IMR-90 (cell line): ENCODE measurements at regions not wholly inside any gene's neighbourhood (a gene's known extent, or its start where the extent isn't known, plus 50 kb on each side); places are given as distances from the start of the nearest gene placed in this dataset.
"Not testable (repeated sequence)": the region's sequence is repeated elsewhere in the genome, so short reads cannot be mapped to it uniquely, and the experiment has no call there.

Experiments
- ATAC-seq: fragments of 200-7000 bp; cut with Tn5 transposase; 2 replicates; pipeline ENCODE4 v1.9.1; 2020; ENCODE audit warnings: low read depth, mild to moderate bottlenecking, moderate library complexity
- BruUV-seq: library from RNA; stranded (reverse); fragments of 400-500 nt; replicated peaks from 2 replicates; lab custom pipeline; 2021; lab: Mats Ljungman, UMichigan
- CTCF ChIA-PET: fragments of 300-600 bp; formaldehyde crosslinking; extraction: SDS; loops from one replicate; lab custom pipeline; 2021; ENCODE audit warnings: antibody characterized with exemption; lab: Yijun Ruan, JAX
- POLR2A ChIA-PET: fragments of 300-600 bp; sonication (Branson Sonifier 250); formaldehyde crosslinking; loops from one replicate; lab custom pipeline; 2022; ENCODE audit warnings: antibody characterized with exemption; ENCODE audit not compliant: unreplicated experiment; lab: Charles Lee
- DNase-seq: peaks from one replicate; pipeline ENCODE4 v3.0.0; 2013
- H2AFZ ChIP-seq: replicated peaks from 2 replicates; pipeline ENCODE3; 2013; ENCODE audit warnings: low read length, mild to moderate bottlenecking; ENCODE audit not compliant: poor library complexity
- H2AK5ac ChIP-seq: 2 replicates; pipeline ENCODE4 v1.6.1; 2013; ENCODE audit warnings: low read depth, low read length, inconsistent platforms
- H2AK9ac ChIP-seq: replicated peaks from 2 replicates; pipeline ENCODE3; 2013; ENCODE audit warnings: mild to moderate bottlenecking, low read depth, low read length, moderate library complexity; ENCODE audit not compliant: poor library complexity
- H2BK120ac ChIP-seq: 2 replicates; pipeline ENCODE4 v1.6.1; 2013; ENCODE audit warnings: low read depth, low read length, inconsistent platforms
- H2BK15ac ChIP-seq: 3 replicates; pipeline ENCODE4 v1.6.1; 2013; ENCODE audit warnings: low read depth, low read length, inconsistent platforms
- H2BK20ac ChIP-seq: 2 replicates; pipeline ENCODE4 v1.6.1; 2013; ENCODE audit warnings: low read depth, mild to moderate bottlenecking, inconsistent platforms, low read length, moderate library complexity
- H2BK5ac ChIP-seq: 2 replicates; pipeline ENCODE4 v1.6.1; 2013; ENCODE audit warnings: mild to moderate bottlenecking, low read depth, low read length, inconsistent platforms; ENCODE audit not compliant: poor library complexity, severe bottlenecking
- H3K14ac ChIP-seq: replicated peaks from 2 replicates; pipeline ENCODE4 v1.6.1; 2013; ENCODE audit warnings: low read depth, low read length, inconsistent platforms
- H3K18ac ChIP-seq: 2 replicates; pipeline ENCODE4 v1.6.1; 2013; ENCODE audit warnings: low read depth, low read length, control low read depth
- H3K23ac ChIP-seq: 2 replicates; pipeline ENCODE4 v1.6.1; 2013; ENCODE audit warnings: low read depth, low read length, inconsistent platforms
- H3K27ac ChIP-seq: 2 replicates; pipeline ENCODE4 v1.5.1; 2013; ENCODE audit warnings: mild to moderate bottlenecking, control low read depth, low read length; ENCODE audit not compliant: insufficient read depth
- H3K27me3 ChIP-seq: 2 replicates; pipeline ENCODE4 v1.6.1; 2013; ENCODE audit warnings: low read length; ENCODE audit not compliant: control insufficient read depth, insufficient read depth
- H3K36me3 ChIP-seq: 2 replicates; pipeline ENCODE4 v1.6.1; 2013; ENCODE audit warnings: low read length, mixed read lengths; ENCODE audit not compliant: control insufficient read depth, insufficient read depth
- H3K4ac ChIP-seq: 2 replicates; pipeline ENCODE4 v1.6.1; 2013; ENCODE audit warnings: low read depth, low read length, inconsistent platforms
- H3K4me1 ChIP-seq: 2 replicates; pipeline ENCODE4 v1.6.1; 2013; ENCODE audit warnings: low read length, mixed read lengths; ENCODE audit not compliant: control insufficient read depth, insufficient read depth
- H3K4me2 ChIP-seq: 2 replicates; pipeline ENCODE4 v1.6.1; 2013; ENCODE audit warnings: low read depth, mild to moderate bottlenecking, control low read depth, low read length, moderate library complexity
- H3K4me3 ChIP-seq: 2 replicates; pipeline ENCODE4 v1.5.1; 2013; ENCODE audit warnings: low read depth, mild to moderate bottlenecking, control low read depth, low read length, moderate library complexity; ENCODE audit not compliant: insufficient read depth
- H3K56ac ChIP-seq: 2 replicates; pipeline ENCODE4 v1.6.1; 2013; ENCODE audit warnings: low read length, inconsistent platforms; ENCODE audit not compliant: insufficient read depth; ENCODE audit errors: extremely low read depth
- H3K79me1 ChIP-seq, 2 experiments: 2 replicates each; pipeline ENCODE4 v1.6.1; 2013; ENCODE audit warnings: low read length in 2 of 2, inconsistent platforms in 1 of 2, low read depth in 1 of 2
- H3K9ac ChIP-seq: 2 replicates; pipeline ENCODE4 v1.6.1; 2013; ENCODE audit warnings: low read depth, low read length, control low read depth
- H3K9me1 ChIP-seq: 2 replicates; pipeline ENCODE4 v1.6.1; 2013; ENCODE audit warnings: low read length, inconsistent platforms; ENCODE audit not compliant: insufficient read depth
- H3K9me3 ChIP-seq: 2 replicates; pipeline ENCODE4 v1.6.1; 2013; ENCODE audit warnings: low read length; ENCODE audit not compliant: control insufficient read depth, insufficient read depth
- H4K20me1 ChIP-seq: 2 replicates; pipeline ENCODE4 v1.6.1; 2013; ENCODE audit warnings: low read length, inconsistent platforms; ENCODE audit not compliant: insufficient read depth
- H4K5ac ChIP-seq: 2 replicates; pipeline ENCODE4 v1.6.1; 2013; ENCODE audit warnings: mild to moderate bottlenecking, low read depth, low read length, control low read depth
- H4K8ac ChIP-seq, 2 experiments: 2 replicates each; pipeline ENCODE4 v1.6.1; 2013; ENCODE audit warnings: low read depth in 2 of 2, low read length in 2 of 2, control low read depth in 1 of 2, inconsistent platforms in 1 of 2
- H4K91ac ChIP-seq: 2 replicates; pipeline ENCODE4 v1.6.1; 2013; ENCODE audit warnings: low read depth, low read length, inconsistent platforms; ENCODE audit not compliant: insufficient read depth
- BHLHE40 ChIP-seq: fragments of 150-350 bp; IDR thresholded peaks from 2 replicates; pipeline ENCODE4 v1.6.1; 2016; ENCODE audit warnings: mild to moderate bottlenecking, low read depth, low read length
- CEBPB ChIP-seq: IDR thresholded peaks from 2 replicates; pipeline ENCODE4 v1.6.1; 2012; ENCODE audit warnings: low read depth, low read length, improper control_type of control experiment
- CHD1 ChIP-seq: IDR thresholded peaks from 2 replicates; pipeline ENCODE4 v1.6.1; 2012; ENCODE audit warnings: low read depth, low read length, improper control_type of control experiment
- NFE2L2 ChIP-seq: fragments of 150-350 bp; IDR thresholded peaks from 2 replicates; pipeline ENCODE4 v1.6.1; 2016; ENCODE audit warnings: low read depth, mild to moderate bottlenecking, low read length
- POLR2A ChIP-seq: IDR thresholded peaks from 2 replicates; pipeline ENCODE4 v1.6.1; 2012; ENCODE audit warnings: mild to moderate bottlenecking, low read depth, low read length
- RAD21 ChIP-seq: IDR thresholded peaks from 2 replicates; pipeline ENCODE4 v1.6.1; 2012; ENCODE audit warnings: low read length, improper control_type of control experiment
- RFX5 ChIP-seq: IDR thresholded peaks from 2 replicates; pipeline ENCODE4 v1.8.0; 2012; ENCODE audit warnings: low read depth, mild to moderate bottlenecking, low read length, moderate library complexity
- WGBS, 2 experiments: methylation state at CpG; one replicate each; pipeline versions ENCODE4 v1.1.5 to v1.1.7; 2013; ENCODE audit warnings: missing lambda C conversion rate in 2 of 2; ENCODE audit not compliant: insufficient read length in 1 of 2; ENCODE audit errors: extremely low coverage in 2 of 2; 5-methylcytosine and 5-hydroxymethylcytosine counted together
- dilution Hi-C: fragments of 300-500 bp; cut with HindIII; formaldehyde crosslinking; loops from one replicate; pipeline ENCODE4 v1.14.3; 2018; ENCODE audit warnings: low sequenced_read_pairs; ENCODE audit not compliant: unreplicated experiment
- in situ Hi-C: fragments of 300-500 bp; cut with MboI; formaldehyde crosslinking; loops from 3 replicates; pipeline ENCODE4 v1.14.3; 2019; ENCODE audit warnings: low sequenced_read_pairs, inconsistent platforms, mixed read lengths
- intact Hi-C: fragments of 100-400 bp; cut with micrococcal nuclease; formaldehyde crosslinking; loops from 2 replicates; pipeline ENCODE4 v1.10.0; 2022
- TF ChIP-seq, protein P1 (sequence below): fragments of 150-350 bp; IDR thresholded peaks from 2 replicates; pipeline ENCODE4 v1.6.1; 2017; ENCODE audit warnings: mild to moderate bottlenecking, antibody characterized with exemption, low read length, low read depth

DNA sequence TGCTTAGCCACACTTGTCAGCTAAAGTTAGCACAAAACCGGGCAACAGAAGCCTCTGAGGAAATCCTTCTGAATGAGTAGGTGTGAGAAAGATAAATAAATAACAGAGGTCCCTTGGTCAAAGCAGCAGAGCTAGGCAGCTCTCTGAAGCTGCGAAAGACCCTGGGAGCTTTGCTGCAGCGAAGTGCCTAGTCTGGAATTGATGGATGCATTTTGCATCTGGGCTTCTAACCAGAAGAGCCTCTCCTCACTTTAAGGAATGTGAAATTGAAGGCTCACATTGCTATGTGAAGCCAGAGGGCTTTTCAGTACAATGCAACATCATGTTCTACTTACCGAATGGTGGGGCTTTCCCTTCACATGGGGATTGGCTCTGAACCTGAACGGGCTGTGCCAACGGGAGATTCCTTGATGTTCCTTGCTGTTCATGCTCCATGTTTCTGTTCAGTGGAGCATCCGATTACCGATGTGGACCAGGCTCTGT, 274.6 kb downstream of the HS3ST3B1 start:
- no peak overlapping the region for H3K4me3 ChIP-seq
- no peaks in the 10 kb centered on the region; the same call in 1 of the 2 replicates for H3K4me1 ChIP-seq
- no peak overlapping the region for H3K56ac ChIP-seq
- no peak overlapping the region for H2BK5ac ChIP-seq
- no peak overlapping the region for H4K91ac ChIP-seq
- H3K14ac ChIP-seq = no peak overlapping the region
- H2AK9ac ChIP-seq = peak overlapping the region; percentile 44
- no peak overlapping the region for H4K8ac ChIP-seq
- no peaks in the 10 kb centered on the region for H3K79me1 ChIP-seq
- no peak overlapping the region for H4K5ac ChIP-seq
- in situ Hi-C loops (no loop called here), intact Hi-C loops (no loop called here), dilution Hi-C loops (no loop called here)
- no peak overlapping the region for H3K27ac ChIP-seq
- H3K4me2 ChIP-seq = peak overlapping the region; percentile 44
- WGBS, 2 experiments = 0% methylated on average over 6 of the region's 8 CpGs; no CpG with 5 or more reads in 1 of the 2 experiments
- no peaks in the 10 kb centered on the region for H3K36me3 ChIP-seq
- peak; percentile 51 for ATAC-seq
- H3K27me3 ChIP-seq = peaks cover 20% of the 10 kb centered on the region
- TF ChIP-seq BHLHE40 (no peak), RAD21 (no peak), POLR2A (no peak), NFE2L2 (no peak), CEBPB (no peak), RFX5 (no peak), CHD1 (no peak)
- TF ChIP-seq, protein P1, sequence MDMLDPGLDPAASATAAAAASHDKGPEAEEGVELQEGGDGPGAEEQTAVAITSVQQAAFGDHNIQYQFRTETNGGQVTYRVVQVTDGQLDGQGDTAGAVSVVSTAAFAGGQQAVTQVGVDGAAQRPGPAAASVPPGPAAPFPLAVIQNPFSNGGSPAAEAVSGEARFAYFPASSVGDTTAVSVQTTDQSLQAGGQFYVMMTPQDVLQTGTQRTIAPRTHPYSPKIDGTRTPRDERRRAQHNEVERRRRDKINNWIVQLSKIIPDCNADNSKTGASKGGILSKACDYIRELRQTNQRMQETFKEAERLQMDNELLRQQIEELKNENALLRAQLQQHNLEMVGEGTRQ = no peak
- H2AFZ ChIP-seq = peak overlapping the region; percentile 4
- no TSS peak for BruUV-seq
- H3K9ac ChIP-seq = no peak overlapping the region
- no peak overlapping the region for H3K23ac ChIP-seq
- no peak overlapping the region for H2AK5ac ChIP-seq
- CTCF ChIA-PET = no interaction called here
- peak; percentile 25 for DNase-seq
- POLR2A ChIA-PET = no interaction called here
- H4K20me1 ChIP-seq = no peaks in the 10 kb centered on the region
- H3K9me3 ChIP-seq = no peaks in the 10 kb centered on the region
- H2BK15ac ChIP-seq = no peak overlapping the region
- no peak overlapping the region for H2BK20ac ChIP-seq
- H2BK120ac ChIP-seq = no peak overlapping the region
- no peaks in the 10 kb centered on the region; the same call in 1 of the 2 replicates for H3K9me1 ChIP-seq
- H3K4ac ChIP-seq = no peak overlapping the region
- no peak overlapping the region for H3K18ac ChIP-seq

DNA sequence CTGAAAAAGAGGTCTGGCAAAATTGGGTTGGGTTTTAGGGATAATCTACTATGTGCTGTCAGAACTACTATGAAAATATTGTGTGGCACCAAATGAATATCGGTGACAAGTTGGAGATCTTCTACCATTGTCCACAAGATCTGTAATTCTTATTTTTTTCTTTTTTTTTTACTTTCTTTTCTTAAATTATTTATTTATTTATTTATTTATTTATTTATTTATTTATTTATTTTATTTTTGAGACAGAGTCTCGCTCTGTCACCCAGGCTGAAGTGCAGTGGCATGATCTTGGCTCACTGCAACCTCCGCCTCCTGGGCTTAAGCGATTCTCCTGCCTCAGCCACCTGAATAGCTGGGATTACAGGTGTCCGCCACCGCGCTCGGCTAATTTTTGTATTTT, 259.4 kb downstream of the HS3ST3B1 start:
- H3K4me1 ChIP-seq, intact Hi-C loops, H4K5ac ChIP-seq, dilution Hi-C loops, H2AK5ac ChIP-seq, H3K4me3 ChIP-seq, H4K20me1 ChIP-seq, BruUV-seq, H4K8ac ChIP-seq, H2AK9ac ChIP-seq, CTCF ChIA-PET, H3K4me2 ChIP-seq, H3K79me1 ChIP-seq, H2BK20ac ChIP-seq, in situ Hi-C loops, H3K27ac ChIP-seq, H3K18ac ChIP-seq, H3K36me3 ChIP-seq, ATAC-seq, H2BK5ac ChIP-seq, H2BK120ac ChIP-seq, H2AFZ ChIP-seq, H3K4ac ChIP-seq, POLR2A ChIA-PET, H3K9me3 ChIP-seq, H3K14ac ChIP-seq, DNase-seq, H3K9ac ChIP-seq, H3K27me3 ChIP-seq, H3K56ac ChIP-seq, H2BK15ac ChIP-seq, H3K23ac ChIP-seq, H4K91ac ChIP-seq, H3K9me1 ChIP-seq: not testable (repeated sequence)
- WGBS, 2 experiments = no CpG with 5 or more reads among the region's 8 CpGs
